Osteoblast (primary cell): ENCODE measurements at regions not wholly inside any gene's neighbourhood (a gene's known extent, or its start where the extent isn't known, plus 50 kb on each side); places are given as distances from the start of the nearest gene placed in this dataset.
"Not testable (repeated sequence)": the region's sequence is repeated elsewhere in the genome, so short reads cannot be mapped to it uniquely, and the experiment has no call there.

Experiments used
- DNase-seq: peaks from one replicate; pipeline ENCODE4 v3.0.0; 2011; ENCODE audit warnings: low spot score, mixed read lengths; ENCODE audit not compliant: insufficient read length; ENCODE audit errors: missing footprints
- H2AFZ ChIP-seq: 2 replicates; pipeline ENCODE4 v1.6.0; 2011; ENCODE audit warnings: mild to moderate bottlenecking, low read length
- H3K27ac ChIP-seq: 2 replicates; pipeline ENCODE4 v1.5.1; 2011; ENCODE audit warnings: mild to moderate bottlenecking, low read depth, low read length, moderate library complexity
- H3K27me3 ChIP-seq: 2 replicates; pipeline ENCODE4 v1.6.0; 2012; ENCODE audit warnings: mild to moderate bottlenecking, control low read depth, inconsistent platforms, low read length, moderate library complexity; ENCODE audit not compliant: insufficient read depth
- H3K36me3 ChIP-seq: 2 replicates; pipeline ENCODE4 v1.5.1; 2011; ENCODE audit warnings: mild to moderate bottlenecking, low read length, control low read depth, moderate library complexity; ENCODE audit not compliant: insufficient read depth
- H3K4me1 ChIP-seq: 2 replicates; pipeline ENCODE4 v1.5.1; 2011; ENCODE audit warnings: mild to moderate bottlenecking, low read length, control low read depth, moderate library complexity; ENCODE audit not compliant: insufficient read depth
- H3K4me2 ChIP-seq: 2 replicates; pipeline ENCODE4 v1.6.0; 2011; ENCODE audit warnings: mild to moderate bottlenecking, low read length; ENCODE audit not compliant: insufficient read depth
- H3K4me3 ChIP-seq: fragments of 200-600 bp; sonication (generic); 3 replicates; pipeline ENCODE4 v1.5.1; 2012; ENCODE audit warnings: mild to moderate bottlenecking, low read length, inconsistent platforms; ENCODE audit not compliant: insufficient read depth
- H3K79me2 ChIP-seq: 2 replicates; pipeline ENCODE4 v1.6.0; 2012; ENCODE audit warnings: mild to moderate bottlenecking, low read length, control low read depth, inconsistent platforms; ENCODE audit not compliant: insufficient read depth
- H3K9me3 ChIP-seq: 2 replicates; pipeline ENCODE4 v1.5.1; 2011; ENCODE audit warnings: low read depth, low read length, control low read depth
- H4K20me1 ChIP-seq: 2 replicates; pipeline ENCODE4 v1.6.0; 2012; ENCODE audit warnings: mild to moderate bottlenecking, low read length, control low read depth; ENCODE audit not compliant: insufficient read depth
- TF ChIP-seq, protein P1 (sequence below): IDR thresholded peaks from 2 replicates; pipeline ENCODE4 v1.5.1; 2011; ENCODE audit warnings: mild to moderate bottlenecking, low read depth, low read length, moderate library complexity; ENCODE audit errors: extremely low read depth

- Histone ChIP-seq H3K36me3 (no peaks in the 10 kb centered on the region), H3K27me3 (no peaks in the 10 kb centered on the region), H2AFZ (no peak overlapping the region), H3K4me2 (no peak overlapping the region), H4K20me1 (no peaks in the 10 kb centered on the region), H3K4me3 (no peak overlapping the region), H3K27ac (no peak overlapping the region), H3K4me1 (no peaks in the 10 kb centered on the region), H3K79me2 (no peaks in the 10 kb centered on the region), H3K9me3 (no peaks in the 10 kb centered on the region)
- TF ChIP-seq, protein P1, sequence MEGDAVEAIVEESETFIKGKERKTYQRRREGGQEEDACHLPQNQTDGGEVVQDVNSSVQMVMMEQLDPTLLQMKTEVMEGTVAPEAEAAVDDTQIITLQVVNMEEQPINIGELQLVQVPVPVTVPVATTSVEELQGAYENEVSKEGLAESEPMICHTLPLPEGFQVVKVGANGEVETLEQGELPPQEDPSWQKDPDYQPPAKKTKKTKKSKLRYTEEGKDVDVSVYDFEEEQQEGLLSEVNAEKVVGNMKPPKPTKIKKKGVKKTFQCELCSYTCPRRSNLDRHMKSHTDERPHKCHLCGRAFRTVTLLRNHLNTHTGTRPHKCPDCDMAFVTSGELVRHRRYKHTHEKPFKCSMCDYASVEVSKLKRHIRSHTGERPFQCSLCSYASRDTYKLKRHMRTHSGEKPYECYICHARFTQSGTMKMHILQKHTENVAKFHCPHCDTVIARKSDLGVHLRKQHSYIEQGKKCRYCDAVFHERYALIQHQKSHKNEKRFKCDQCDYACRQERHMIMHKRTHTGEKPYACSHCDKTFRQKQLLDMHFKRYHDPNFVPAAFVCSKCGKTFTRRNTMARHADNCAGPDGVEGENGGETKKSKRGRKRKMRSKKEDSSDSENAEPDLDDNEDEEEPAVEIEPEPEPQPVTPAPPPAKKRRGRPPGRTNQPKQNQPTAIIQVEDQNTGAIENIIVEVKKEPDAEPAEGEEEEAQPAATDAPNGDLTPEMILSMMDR = no peak
- DNase-seq = no peak
Observed at GRCh38 chr18:30787410-30787809, 255.1 kb downstream of the DSC3 start.

- Histone ChIP-seq H3K27me3 (no peaks in the 10 kb centered on the region), H4K20me1 (no peaks in the 10 kb centered on the region), H3K79me2 (no peaks in the 10 kb centered on the region), H3K4me3 (no peak overlapping the region), H3K27ac (no peak overlapping the region), H2AFZ (no peak overlapping the region), H3K4me1 (no peaks in the 10 kb centered on the region), H3K36me3 (no peaks in the 10 kb centered on the region), H3K9me3 (peaks cover 3% of the 10 kb centered on the region), H3K4me2 (no peak overlapping the region)
- DNase-seq = no peak
- TF ChIP-seq, protein P1 = no peak
Observed at GRCh38 chr18:30781601-30782000, 260.9 kb downstream of the DSC3 start.

DNA sequence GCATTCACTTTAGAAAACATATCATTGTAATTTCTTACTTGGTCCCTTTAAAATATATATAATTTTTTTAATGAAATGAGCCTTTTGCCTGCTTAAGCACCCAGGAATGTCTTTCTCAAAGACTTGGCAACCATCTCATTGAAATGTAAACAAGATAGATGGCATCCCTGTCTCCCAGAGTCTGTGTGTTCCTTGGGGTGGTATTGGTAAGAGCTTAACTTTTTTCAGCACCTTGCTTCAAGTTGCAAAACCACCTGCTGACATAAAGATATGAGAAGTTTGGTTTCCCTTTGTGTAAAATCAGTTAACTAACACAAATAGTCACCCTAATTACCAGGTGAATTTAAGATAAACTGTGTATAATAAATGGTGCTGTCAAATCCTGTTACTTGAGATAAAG is 266.9 kb downstream of the DSC3 start:
- no peaks in the 10 kb centered on the region for H3K27me3 ChIP-seq
- no peak for DNase-seq
- no peak overlapping the region for H2AFZ ChIP-seq

GRCh38 chr18:30772170-30772569 is 270.4 kb downstream of the DSC3 start:
- H3K36me3 ChIP-seq, H3K9me3 ChIP-seq, H2AFZ ChIP-seq, H3K4me1 ChIP-seq, H3K4me3 ChIP-seq, H3K79me2 ChIP-seq, DNase-seq, H3K4me2 ChIP-seq, H4K20me1 ChIP-seq, H3K27me3 ChIP-seq, H3K27ac ChIP-seq: not testable (repeated sequence)

More for the DNA sequence above, 266.9 kb downstream of the DSC3 start:
- TF ChIP-seq, protein P1 = no peak
- Histone ChIP-seq H3K9me3 (no peaks in the 10 kb centered on the region), H3K4me3 (no peak overlapping the region), H3K4me1 (no peaks in the 10 kb centered on the region), H3K36me3 (no peaks in the 10 kb centered on the region), H3K79me2 (no peaks in the 10 kb centered on the region), H4K20me1 (no peaks in the 10 kb centered on the region), H3K27ac (no peak overlapping the region), H3K4me2 (no peak overlapping the region)
